ENCODE measurements at regions not wholly inside any gene's neighbourhood (a gene's known extent, or its start where the extent isn't known, plus 50 kb on each side); places are given as distances from the start of the nearest gene placed in this dataset.

DNA sequence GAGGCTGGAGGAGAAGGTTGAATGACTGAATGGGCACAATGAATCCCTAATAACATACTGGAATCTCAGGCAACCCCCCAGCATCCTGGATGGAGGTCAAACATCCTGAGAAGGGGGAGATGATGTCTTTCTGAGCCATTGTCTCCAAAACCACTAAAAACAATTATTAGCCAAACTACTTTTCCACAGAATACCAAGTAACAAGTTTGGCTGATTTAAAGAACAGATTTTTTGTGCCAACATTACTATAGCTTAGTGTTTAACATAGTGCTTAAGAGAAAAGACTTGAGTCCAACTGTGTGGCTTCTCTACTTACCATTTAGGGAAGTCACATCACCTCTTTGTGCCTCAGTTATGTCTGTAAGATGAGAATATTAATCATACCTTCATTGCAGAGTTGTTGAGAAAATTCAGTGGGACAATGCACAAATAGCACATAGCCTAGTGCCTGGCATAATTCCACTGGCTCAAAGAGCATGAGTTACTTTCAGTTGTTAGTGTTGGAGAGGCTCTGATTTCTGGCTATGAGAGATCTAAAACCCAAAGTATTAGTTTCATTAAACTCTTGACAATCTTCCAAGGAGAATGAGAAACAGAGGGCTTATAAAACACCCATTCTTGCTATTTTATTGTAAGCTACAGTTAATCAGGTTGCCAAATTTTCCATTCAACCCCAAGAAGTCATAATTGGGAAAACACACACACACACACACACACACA, 111.3 kb upstream of the NR3C1 start:
- no peak for TF ChIP-seq POLR2AphosphoS5 (IDR thresholded peaks at IDR 0.05; ENCODE audit: low read depth)
- TF ChIP-seq CTCF (IDR thresholded peaks at IDR 0.05; ENCODE audit: insufficient read depth, low read length): no peak

All from HL-60 (cell line).